IMR-90 (cell line): ENCODE measurements at regions not wholly inside any gene's neighbourhood (a gene's known extent, or its start where the extent isn't known, plus 50 kb on each side); places are given as distances from the start of the nearest gene placed in this dataset.

Source experiments
- ATAC-seq: fragments of 200-7000 bp; cut with Tn5 transposase; 2 replicates; pipeline ENCODE4 v1.9.1; 2020; ENCODE audit warnings: low read depth, mild to moderate bottlenecking, moderate library complexity
- BruUV-seq: library from RNA; stranded (reverse); fragments of 400-500 nt; replicated peaks from 2 replicates; lab custom pipeline; 2021; lab: Mats Ljungman, UMichigan
- CTCF ChIA-PET: fragments of 300-600 bp; formaldehyde crosslinking; extraction: SDS; loops from one replicate; lab custom pipeline; 2021; ENCODE audit warnings: antibody characterized with exemption; lab: Yijun Ruan, JAX
- POLR2A ChIA-PET: fragments of 300-600 bp; sonication (Branson Sonifier 250); formaldehyde crosslinking; loops from one replicate; lab custom pipeline; 2022; ENCODE audit warnings: antibody characterized with exemption; ENCODE audit not compliant: unreplicated experiment; lab: Charles Lee
- DNase-seq: peaks from one replicate; pipeline ENCODE4 v3.0.0; 2013
- H2AFZ ChIP-seq: replicated peaks from 2 replicates; pipeline ENCODE3; 2013; ENCODE audit warnings: low read length, mild to moderate bottlenecking; ENCODE audit not compliant: poor library complexity
- H2AK5ac ChIP-seq: 2 replicates; pipeline ENCODE4 v1.6.1; 2013; ENCODE audit warnings: low read depth, low read length, inconsistent platforms
- H2AK9ac ChIP-seq: replicated peaks from 2 replicates; pipeline ENCODE3; 2013; ENCODE audit warnings: mild to moderate bottlenecking, low read depth, low read length, moderate library complexity; ENCODE audit not compliant: poor library complexity
- H2BK120ac ChIP-seq: 2 replicates; pipeline ENCODE4 v1.6.1; 2013; ENCODE audit warnings: low read depth, low read length, inconsistent platforms
- H2BK15ac ChIP-seq: 3 replicates; pipeline ENCODE4 v1.6.1; 2013; ENCODE audit warnings: low read depth, low read length, inconsistent platforms
- H2BK20ac ChIP-seq: 2 replicates; pipeline ENCODE4 v1.6.1; 2013; ENCODE audit warnings: low read depth, mild to moderate bottlenecking, inconsistent platforms, low read length, moderate library complexity
- H2BK5ac ChIP-seq: 2 replicates; pipeline ENCODE4 v1.6.1; 2013; ENCODE audit warnings: mild to moderate bottlenecking, low read depth, low read length, inconsistent platforms; ENCODE audit not compliant: poor library complexity, severe bottlenecking
- H3K14ac ChIP-seq: replicated peaks from 2 replicates; pipeline ENCODE4 v1.6.1; 2013; ENCODE audit warnings: low read depth, low read length, inconsistent platforms
- H3K18ac ChIP-seq: 2 replicates; pipeline ENCODE4 v1.6.1; 2013; ENCODE audit warnings: low read depth, low read length, control low read depth
- H3K23ac ChIP-seq: 2 replicates; pipeline ENCODE4 v1.6.1; 2013; ENCODE audit warnings: low read depth, low read length, inconsistent platforms
- H3K27ac ChIP-seq: 2 replicates; pipeline ENCODE4 v1.5.1; 2013; ENCODE audit warnings: mild to moderate bottlenecking, control low read depth, low read length; ENCODE audit not compliant: insufficient read depth
- H3K27me3 ChIP-seq: 2 replicates; pipeline ENCODE4 v1.6.1; 2013; ENCODE audit warnings: low read length; ENCODE audit not compliant: control insufficient read depth, insufficient read depth
- H3K36me3 ChIP-seq: 2 replicates; pipeline ENCODE4 v1.6.1; 2013; ENCODE audit warnings: low read length, mixed read lengths; ENCODE audit not compliant: control insufficient read depth, insufficient read depth
- H3K4ac ChIP-seq: 2 replicates; pipeline ENCODE4 v1.6.1; 2013; ENCODE audit warnings: low read depth, low read length, inconsistent platforms
- H3K4me1 ChIP-seq: 2 replicates; pipeline ENCODE4 v1.6.1; 2013; ENCODE audit warnings: low read length, mixed read lengths; ENCODE audit not compliant: control insufficient read depth, insufficient read depth
- H3K4me2 ChIP-seq: 2 replicates; pipeline ENCODE4 v1.6.1; 2013; ENCODE audit warnings: low read depth, mild to moderate bottlenecking, control low read depth, low read length, moderate library complexity
- H3K4me3 ChIP-seq: 2 replicates; pipeline ENCODE4 v1.5.1; 2013; ENCODE audit warnings: low read depth, mild to moderate bottlenecking, control low read depth, low read length, moderate library complexity; ENCODE audit not compliant: insufficient read depth
- H3K56ac ChIP-seq: 2 replicates; pipeline ENCODE4 v1.6.1; 2013; ENCODE audit warnings: low read length, inconsistent platforms; ENCODE audit not compliant: insufficient read depth; ENCODE audit errors: extremely low read depth
- H3K79me1 ChIP-seq, 2 experiments: 2 replicates each; pipeline ENCODE4 v1.6.1; 2013; ENCODE audit warnings: low read length in 2 of 2, inconsistent platforms in 1 of 2, low read depth in 1 of 2
- H3K9ac ChIP-seq: 2 replicates; pipeline ENCODE4 v1.6.1; 2013; ENCODE audit warnings: low read depth, low read length, control low read depth
- H3K9me1 ChIP-seq: 2 replicates; pipeline ENCODE4 v1.6.1; 2013; ENCODE audit warnings: low read length, inconsistent platforms; ENCODE audit not compliant: insufficient read depth
- H3K9me3 ChIP-seq: 2 replicates; pipeline ENCODE4 v1.6.1; 2013; ENCODE audit warnings: low read length; ENCODE audit not compliant: control insufficient read depth, insufficient read depth
- H4K20me1 ChIP-seq: 2 replicates; pipeline ENCODE4 v1.6.1; 2013; ENCODE audit warnings: low read length, inconsistent platforms; ENCODE audit not compliant: insufficient read depth
- H4K5ac ChIP-seq: 2 replicates; pipeline ENCODE4 v1.6.1; 2013; ENCODE audit warnings: mild to moderate bottlenecking, low read depth, low read length, control low read depth
- H4K8ac ChIP-seq, 2 experiments: 2 replicates each; pipeline ENCODE4 v1.6.1; 2013; ENCODE audit warnings: low read depth in 2 of 2, low read length in 2 of 2, control low read depth in 1 of 2, inconsistent platforms in 1 of 2
- H4K91ac ChIP-seq: 2 replicates; pipeline ENCODE4 v1.6.1; 2013; ENCODE audit warnings: low read depth, low read length, inconsistent platforms; ENCODE audit not compliant: insufficient read depth
- BHLHE40 ChIP-seq: fragments of 150-350 bp; IDR thresholded peaks from 2 replicates; pipeline ENCODE4 v1.6.1; 2016; ENCODE audit warnings: mild to moderate bottlenecking, low read depth, low read length
- CEBPB ChIP-seq: IDR thresholded peaks from 2 replicates; pipeline ENCODE4 v1.6.1; 2012; ENCODE audit warnings: low read depth, low read length, improper control_type of control experiment
- CHD1 ChIP-seq: IDR thresholded peaks from 2 replicates; pipeline ENCODE4 v1.6.1; 2012; ENCODE audit warnings: low read depth, low read length, improper control_type of control experiment
- ELK1 ChIP-seq: fragments of 150-350 bp; IDR thresholded peaks from 2 replicates; pipeline ENCODE4 v1.6.1; 2016; ENCODE audit warnings: low read depth, mild to moderate bottlenecking, low read length, moderate library complexity, borderline replicate concordance
- FOS ChIP-seq: fragments of 150-350 bp; IDR thresholded peaks from 2 replicates; pipeline ENCODE4 v1.6.1; 2016; ENCODE audit warnings: low read depth, low read length
- MAFK ChIP-seq: IDR thresholded peaks from 2 replicates; pipeline ENCODE4 v1.6.1; 2012; ENCODE audit warnings: low read depth, low read length, improper control_type of control experiment
- MAZ ChIP-seq: IDR thresholded peaks from 2 replicates; pipeline ENCODE4 v1.6.1; 2012; ENCODE audit warnings: low read depth, mild to moderate bottlenecking, low read length, improper control_type of control experiment, moderate library complexity, borderline replicate concordance
- MXI1 ChIP-seq: IDR thresholded peaks from 2 replicates; pipeline ENCODE4 v1.6.1; 2012; ENCODE audit warnings: low read depth, mild to moderate bottlenecking, low read length, moderate library complexity, borderline replicate concordance
- POLR2A ChIP-seq: IDR thresholded peaks from 2 replicates; pipeline ENCODE4 v1.6.1; 2012; ENCODE audit warnings: mild to moderate bottlenecking, low read depth, low read length
- RAD21 ChIP-seq: IDR thresholded peaks from 2 replicates; pipeline ENCODE4 v1.6.1; 2012; ENCODE audit warnings: low read length, improper control_type of control experiment
- RCOR1 ChIP-seq: IDR thresholded peaks from 2 replicates; pipeline ENCODE4 v1.6.1; 2012; ENCODE audit warnings: mild to moderate bottlenecking, low read length, improper control_type of control experiment; ENCODE audit not compliant: insufficient replicate concordance
- RFX5 ChIP-seq: IDR thresholded peaks from 2 replicates; pipeline ENCODE4 v1.8.0; 2012; ENCODE audit warnings: low read depth, mild to moderate bottlenecking, low read length, moderate library complexity
- SMC3 ChIP-seq: fragments of 150-350 bp; IDR thresholded peaks from 2 replicates; pipeline ENCODE4 v1.6.1; 2016; ENCODE audit warnings: low read depth, mild to moderate bottlenecking, antibody characterized with exemption, low read length, moderate library complexity
- USF2 ChIP-seq: fragments of 150-350 bp; IDR thresholded peaks from 2 replicates; pipeline ENCODE4 v1.6.1; 2017; ENCODE audit warnings: mild to moderate bottlenecking, antibody characterized with exemption, low read length, low read depth
- WGBS, 2 experiments: methylation state at CpG; one replicate each; pipeline versions ENCODE4 v1.1.5 to v1.1.7; 2013; ENCODE audit warnings: missing lambda C conversion rate in 2 of 2; ENCODE audit not compliant: insufficient read length in 1 of 2; ENCODE audit errors: extremely low coverage in 2 of 2; 5-methylcytosine and 5-hydroxymethylcytosine counted together
- dilution Hi-C: fragments of 300-500 bp; cut with HindIII; formaldehyde crosslinking; loops from one replicate; pipeline ENCODE4 v1.14.3; 2018; ENCODE audit warnings: low sequenced_read_pairs; ENCODE audit not compliant: unreplicated experiment
- in situ Hi-C: fragments of 300-500 bp; cut with MboI; formaldehyde crosslinking; loops from 3 replicates; pipeline ENCODE4 v1.14.3; 2019; ENCODE audit warnings: low sequenced_read_pairs, inconsistent platforms, mixed read lengths
- intact Hi-C: fragments of 100-400 bp; cut with micrococcal nuclease; formaldehyde crosslinking; loops from 2 replicates; pipeline ENCODE4 v1.10.0; 2022

- no peak overlapping the region for H3K4me3 ChIP-seq
- H3K79me1 ChIP-seq = no peaks in the 10 kb centered on the region
- no peak overlapping the region for H3K18ac ChIP-seq
- WGBS, 2 experiments = 70% methylated on average over 2 of the region's 3 CpGs; no CpG with 5 or more reads in 1 of the 2 experiments
- intact Hi-C loops = no loop called here
- POLR2A ChIA-PET = no interaction called here
- H3K4ac ChIP-seq = no peak overlapping the region
- dilution Hi-C loops = no loop called here
- H2AK9ac ChIP-seq = no peak overlapping the region
- H2AK5ac ChIP-seq = no peak overlapping the region
- no peak overlapping the region for H3K9ac ChIP-seq
- H4K5ac ChIP-seq = no peak overlapping the region
- H2BK5ac ChIP-seq = no peak overlapping the region
- H2BK15ac ChIP-seq = no peak overlapping the region
- ATAC-seq = no peak
- no peak overlapping the region for H3K27ac ChIP-seq
- H3K23ac ChIP-seq = no peak overlapping the region
- TF ChIP-seq USF2 (no peak), FOS (no peak), CHD1 (no peak), MXI1 (no peak), RAD21 (no peak), RCOR1 (no peak), RFX5 (no peak), SMC3 (no peak), MAFK (no peak), MAZ (no peak), CEBPB (no peak), BHLHE40 (no peak), ELK1 (no peak), POLR2A (no peak)
- no peaks in the 10 kb centered on the region for H3K36me3 ChIP-seq
- no peak overlapping the region for H2BK20ac ChIP-seq
- no peak overlapping the region for H2AFZ ChIP-seq
- H4K91ac ChIP-seq = no peak overlapping the region
- no peaks in the 10 kb centered on the region for H4K20me1 ChIP-seq
- H3K9me1 ChIP-seq = no peaks in the 10 kb centered on the region
- CTCF ChIA-PET = no interaction called here
- no peak overlapping the region for H4K8ac ChIP-seq
- H3K4me2 ChIP-seq = no peak overlapping the region
- H3K27me3 ChIP-seq = no peaks in the 10 kb centered on the region
- H3K4me1 ChIP-seq = no peaks in the 10 kb centered on the region
- DNase-seq = no peak
- H3K9me3 ChIP-seq = no peaks in the 10 kb centered on the region
- H3K56ac ChIP-seq = no peak overlapping the region
- in situ Hi-C loops = no loop called here
- H3K14ac ChIP-seq = no peak overlapping the region
- no peak overlapping the region for H2BK120ac ChIP-seq
- BruUV-seq = no TSS peak
These were observed 118.9 kb downstream of the ACER2 start for GRCh38 chr9:19527663-19528062.
